ENCODE measurements at regions not wholly inside any gene's neighbourhood (a gene's known extent, or its start where the extent isn't known, plus 50 kb on each side); places are given as distances from the start of the nearest gene placed in this dataset.

GRCh38 chr5:109996246-109996645 is 306.5 kb downstream of the MAN2A1 start:
- TF ChIP-seq CTCF (IDR thresholded peaks at IDR 0.05) (no peak), POLR2A (IDR thresholded peaks at IDR 0.05) (no peak)
